ENCODE measurements at regions not wholly inside any gene's neighbourhood (a gene's known extent, or its start where the extent isn't known, plus 50 kb on each side); places are given as distances from the start of the nearest gene placed in this dataset.
"Not testable (repeated sequence)": the region's sequence is repeated elsewhere in the genome, so short reads cannot be mapped to it uniquely, and the experiment has no call there.

DNA sequence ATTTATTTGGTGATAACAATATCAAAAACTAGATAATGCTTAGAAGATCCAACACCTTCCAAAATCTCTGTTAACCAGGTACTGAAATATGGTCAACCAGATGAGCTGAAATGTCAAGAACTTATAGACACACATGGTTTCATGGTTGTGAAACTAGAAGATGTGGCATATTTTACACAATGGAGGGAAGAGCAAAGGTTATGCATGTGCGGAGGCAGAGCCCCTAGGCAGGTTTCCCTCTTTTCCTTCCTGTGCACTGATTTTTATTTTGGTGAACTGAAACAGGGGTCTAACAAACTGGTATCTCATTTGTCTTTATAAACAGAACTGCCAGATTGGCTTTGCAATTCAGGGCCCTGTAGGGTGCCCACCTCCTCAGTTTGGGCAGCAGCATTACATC, 91.6 kb downstream of the PRL start:
- Histone ChIP-seq H2AFZ (ENCODE audit: low read depth, low read length) (no peak overlapping the region), H3K4me1 (ENCODE audit: insufficient read depth, low read length) (no peaks in the 10 kb centered on the region), H3K27ac (ENCODE audit: low read length) (no peak overlapping the region), H3K27me3 (ENCODE audit: insufficient read depth, low read length, poor library complexity) (no peaks in the 10 kb centered on the region), H3K9me3 (ENCODE audit: insufficient read depth, low read length, severe bottlenecking) (no peaks in the 10 kb centered on the region), H3K4me3 (ENCODE audit: low read depth in 1 of 2, low read length in 2 of 2) (no peak overlapping the region), H3K79me2 (ENCODE audit: insufficient read depth, low read length) (no peaks in the 10 kb centered on the region), H3K36me3 (ENCODE audit: insufficient read depth, low read length) (no peaks in the 10 kb centered on the region), H4K20me1 (ENCODE audit: insufficient read depth, low read length) (no peaks in the 10 kb centered on the region), H3K9ac (ENCODE audit: low read depth, low read length) (no peak overlapping the region), H3K4me2 (ENCODE audit: insufficient read depth, low read length) (no peak overlapping the region)
- no peak for DNase-seq
- no peak for TF ChIP-seq EZH2 (IDR thresholded peaks at IDR 0.05; ENCODE audit: borderline replicate concordance, low read depth, low read length, severe bottlenecking)
- TF ChIP-seq, protein P1, sequence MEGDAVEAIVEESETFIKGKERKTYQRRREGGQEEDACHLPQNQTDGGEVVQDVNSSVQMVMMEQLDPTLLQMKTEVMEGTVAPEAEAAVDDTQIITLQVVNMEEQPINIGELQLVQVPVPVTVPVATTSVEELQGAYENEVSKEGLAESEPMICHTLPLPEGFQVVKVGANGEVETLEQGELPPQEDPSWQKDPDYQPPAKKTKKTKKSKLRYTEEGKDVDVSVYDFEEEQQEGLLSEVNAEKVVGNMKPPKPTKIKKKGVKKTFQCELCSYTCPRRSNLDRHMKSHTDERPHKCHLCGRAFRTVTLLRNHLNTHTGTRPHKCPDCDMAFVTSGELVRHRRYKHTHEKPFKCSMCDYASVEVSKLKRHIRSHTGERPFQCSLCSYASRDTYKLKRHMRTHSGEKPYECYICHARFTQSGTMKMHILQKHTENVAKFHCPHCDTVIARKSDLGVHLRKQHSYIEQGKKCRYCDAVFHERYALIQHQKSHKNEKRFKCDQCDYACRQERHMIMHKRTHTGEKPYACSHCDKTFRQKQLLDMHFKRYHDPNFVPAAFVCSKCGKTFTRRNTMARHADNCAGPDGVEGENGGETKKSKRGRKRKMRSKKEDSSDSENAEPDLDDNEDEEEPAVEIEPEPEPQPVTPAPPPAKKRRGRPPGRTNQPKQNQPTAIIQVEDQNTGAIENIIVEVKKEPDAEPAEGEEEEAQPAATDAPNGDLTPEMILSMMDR (IDR thresholded peaks at IDR 0.05; ENCODE audit: borderline replicate concordance, extremely low read depth, low read length, poor library complexity, severe bottlenecking), result no peak
- no peak for ATAC-seq (ENCODE audit: insufficient read depth, low read depth)

DNA sequence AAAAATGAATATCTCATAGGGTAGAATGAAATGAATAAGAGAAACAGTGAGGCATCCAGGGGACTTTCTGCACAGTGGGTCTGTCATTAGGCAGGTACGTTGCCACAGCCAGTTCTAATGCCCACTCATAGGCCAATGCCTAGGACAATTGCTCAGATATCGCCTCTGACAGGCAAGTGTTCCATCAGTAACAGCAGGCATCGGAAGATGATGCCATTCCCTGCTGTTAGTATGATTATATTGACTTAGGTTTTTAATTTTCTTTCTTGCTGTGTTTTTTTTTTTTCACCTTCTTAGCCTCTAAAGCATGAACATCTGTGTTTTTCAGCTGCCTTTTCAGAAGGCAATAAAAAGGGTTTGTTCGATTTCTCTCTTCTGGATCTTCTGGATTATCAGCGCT, 90.7 kb downstream of the PRL start:
- H3K4me2 ChIP-seq (ENCODE audit: insufficient read depth, low read length), result no peak overlapping the region

DNA sequence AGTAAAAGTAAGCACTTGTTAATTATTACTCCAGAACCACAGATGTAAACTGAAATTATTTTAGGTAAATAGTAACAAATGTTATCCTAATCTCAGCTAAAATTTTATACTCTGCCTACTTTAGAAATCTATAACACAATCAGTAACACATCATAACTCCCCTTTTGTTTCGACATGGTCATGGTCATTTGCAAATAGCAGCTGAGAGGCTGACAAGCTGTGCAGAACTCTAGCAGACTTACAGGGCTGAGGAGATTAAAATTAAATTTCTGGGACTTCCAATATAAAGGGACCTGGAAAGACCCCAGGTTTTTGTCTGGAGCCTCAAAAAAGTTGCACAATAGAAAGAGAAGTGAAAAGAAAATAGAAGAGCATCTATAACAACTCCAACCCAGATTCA, 88.8 kb downstream of the PRL start:
- Histone ChIP-seq H3K27me3 (ENCODE audit: insufficient read depth, low read length, poor library complexity) (no peaks in the 10 kb centered on the region), H3K36me3 (ENCODE audit: insufficient read depth, low read length) (no peaks in the 10 kb centered on the region), H3K9ac (ENCODE audit: low read depth, low read length) (no peak overlapping the region), H3K79me2 (ENCODE audit: insufficient read depth, low read length) (no peaks in the 10 kb centered on the region), H3K9me3 (ENCODE audit: insufficient read depth, low read length, severe bottlenecking) (no peaks in the 10 kb centered on the region), H2AFZ (ENCODE audit: low read depth, low read length) (no peak overlapping the region), H3K27ac (ENCODE audit: low read length) (no peak overlapping the region), H3K4me2 (ENCODE audit: insufficient read depth, low read length) (no peak overlapping the region), H3K4me3 (ENCODE audit: low read depth in 1 of 2, low read length in 2 of 2) (no peak overlapping the region), H4K20me1 (ENCODE audit: insufficient read depth, low read length) (no peaks in the 10 kb centered on the region), H3K4me1 (ENCODE audit: insufficient read depth, low read length) (no peaks in the 10 kb centered on the region)
- TF ChIP-seq EZH2 (IDR thresholded peaks at IDR 0.05; ENCODE audit: borderline replicate concordance, low read depth, low read length, severe bottlenecking), result no peak
- TF ChIP-seq, protein P1 (IDR thresholded peaks at IDR 0.05; ENCODE audit: borderline replicate concordance, extremely low read depth, low read length, poor library complexity, severe bottlenecking), result no peak
- ATAC-seq (ENCODE audit: insufficient read depth, low read depth), result no peak
- DNase-seq, result no peak

More for the DNA sequence above, 90.7 kb downstream of the PRL start:
- Histone ChIP-seq H3K9me3 (ENCODE audit: insufficient read depth, low read length, severe bottlenecking) (no peaks in the 10 kb centered on the region), H4K20me1 (ENCODE audit: insufficient read depth, low read length) (no peaks in the 10 kb centered on the region), H3K27ac (ENCODE audit: low read length) (no peak overlapping the region), H3K4me3 (ENCODE audit: low read depth in 1 of 2, low read length in 2 of 2) (no peak overlapping the region), H3K4me1 (ENCODE audit: insufficient read depth, low read length) (no peaks in the 10 kb centered on the region), H3K79me2 (ENCODE audit: insufficient read depth, low read length) (no peaks in the 10 kb centered on the region), H3K36me3 (ENCODE audit: insufficient read depth, low read length) (no peaks in the 10 kb centered on the region), H3K9ac (ENCODE audit: low read depth, low read length) (no peak overlapping the region), H2AFZ (ENCODE audit: low read depth, low read length) (no peak overlapping the region), H3K27me3 (ENCODE audit: insufficient read depth, low read length, poor library complexity) (no peaks in the 10 kb centered on the region)
- no peak for DNase-seq
- no peak for ATAC-seq (ENCODE audit: insufficient read depth, low read depth)
- TF ChIP-seq EZH2 (IDR thresholded peaks at IDR 0.05; ENCODE audit: borderline replicate concordance, low read depth, low read length, severe bottlenecking), result no peak
- TF ChIP-seq, protein P1 (IDR thresholded peaks at IDR 0.05; ENCODE audit: borderline replicate concordance, extremely low read depth, low read length, poor library complexity, severe bottlenecking), result no peak

DNA sequence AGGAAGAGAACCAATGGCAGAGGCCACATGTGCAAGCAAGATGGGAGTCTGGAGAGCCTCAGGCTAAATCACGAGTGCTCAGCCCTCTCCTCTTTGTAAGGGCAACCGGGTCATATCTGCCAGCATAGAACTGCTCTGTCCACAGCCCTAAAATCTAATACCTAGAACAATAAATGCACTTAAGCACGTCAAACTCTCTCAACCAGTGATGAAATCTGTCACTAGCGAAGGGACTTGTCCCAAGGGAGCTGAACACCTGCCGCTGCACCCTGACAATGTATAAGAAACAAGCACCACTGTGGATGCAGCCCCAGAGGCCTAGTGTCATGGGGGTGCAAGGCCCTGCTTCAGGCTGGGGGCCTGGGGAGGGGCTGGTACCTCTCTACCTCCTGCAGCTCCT, 82.5 kb downstream of the PRL start:
- TF ChIP-seq, protein P1 (IDR thresholded peaks at IDR 0.05; ENCODE audit: borderline replicate concordance, extremely low read depth, low read length, poor library complexity, severe bottlenecking), result no peak
- TF ChIP-seq EZH2 (IDR thresholded peaks at IDR 0.05; ENCODE audit: borderline replicate concordance, low read depth, low read length, severe bottlenecking), result no peak
- no peak for ATAC-seq (ENCODE audit: insufficient read depth, low read depth)

DNA sequence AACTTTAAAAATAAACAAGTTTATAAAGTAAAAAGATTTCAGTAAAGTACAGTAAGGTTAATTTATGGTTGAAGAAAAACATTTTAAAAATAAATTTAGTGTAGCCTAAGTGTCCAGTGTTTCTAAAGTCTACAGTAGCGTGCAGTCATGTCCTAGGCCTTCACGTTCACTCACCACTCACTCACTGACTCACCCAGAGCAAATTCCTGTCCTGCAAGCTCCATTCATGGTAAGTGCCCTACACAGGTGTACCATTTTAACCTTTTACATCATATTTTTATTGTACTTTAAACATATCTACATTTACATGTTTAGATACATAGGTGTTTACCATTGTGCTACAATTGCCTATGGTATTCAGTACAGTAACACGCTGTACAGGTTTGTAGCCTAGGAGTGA, 81.4 kb downstream of the PRL start:
- H4K20me1 ChIP-seq (ENCODE audit: insufficient read depth, low read length); H3K27me3 ChIP-seq (ENCODE audit: insufficient read depth, low read length, poor library complexity); H3K4me2 ChIP-seq (ENCODE audit: insufficient read depth, low read length); ATAC-seq (ENCODE audit: insufficient read depth, low read depth); H2AFZ ChIP-seq (ENCODE audit: low read depth, low read length); H3K79me2 ChIP-seq (ENCODE audit: insufficient read depth, low read length); H3K36me3 ChIP-seq (ENCODE audit: insufficient read depth, low read length); H3K9me3 ChIP-seq (ENCODE audit: insufficient read depth, low read length, severe bottlenecking); H3K4me1 ChIP-seq (ENCODE audit: insufficient read depth, low read length); H3K4me3 ChIP-seq (ENCODE audit: low read depth in 1 of 2, low read length in 2 of 2); H3K9ac ChIP-seq (ENCODE audit: low read depth, low read length); H3K27ac ChIP-seq (ENCODE audit: low read length); DNase-seq: not testable (repeated sequence)

More for the DNA sequence above, 82.5 kb downstream of the PRL start:
- Histone ChIP-seq H3K4me3 (ENCODE audit: low read depth in 1 of 2, low read length in 2 of 2) (no peak overlapping the region), H3K9me3 (ENCODE audit: insufficient read depth, low read length, severe bottlenecking) (no peaks in the 10 kb centered on the region), H3K27ac (ENCODE audit: low read length) (no peak overlapping the region), H3K4me1 (ENCODE audit: insufficient read depth, low read length) (no peaks in the 10 kb centered on the region), H3K4me2 (ENCODE audit: insufficient read depth, low read length) (no peak overlapping the region), H3K27me3 (ENCODE audit: insufficient read depth, low read length, poor library complexity) (no peaks in the 10 kb centered on the region), H2AFZ (ENCODE audit: low read depth, low read length) (no peak overlapping the region), H3K79me2 (ENCODE audit: insufficient read depth, low read length) (no peaks in the 10 kb centered on the region), H3K9ac (ENCODE audit: low read depth, low read length) (no peak overlapping the region), H4K20me1 (ENCODE audit: insufficient read depth, low read length) (no peaks in the 10 kb centered on the region), H3K36me3 (ENCODE audit: insufficient read depth, low read length) (no peaks in the 10 kb centered on the region)
- no peak for DNase-seq
